Dermis blood vessel endothelial cell (primary cell): ENCODE measurements at regions not wholly inside any gene's neighbourhood (a gene's known extent, or its start where the extent isn't known, plus 50 kb on each side); places are given as distances from the start of the nearest gene placed in this dataset.
"Not testable (repeated sequence)": the region's sequence is repeated elsewhere in the genome, so short reads cannot be mapped to it uniquely, and the experiment has no call there.

Source experiments
- DNase-seq: peaks from one replicate; pipeline ENCODE4 v3.0.0; 2010

GRCh38 chr10:21463436-21463835 lies 62.0 kb downstream of the SKIDA1 start:
- no peak for DNase-seq

- DNase-seq, result no peak
Observed at GRCh38 chr10:21458126-21458871, 67.2 kb downstream of the SKIDA1 start.

- DNase-seq, result no peak
Observed at GRCh38 chr10:21456160-21456559, 69.3 kb downstream of the SKIDA1 start.

- DNase-seq, result no peak
Observed at GRCh38 chr10:21452203-21452602, 73.3 kb downstream of the SKIDA1 start.

GRCh38 chr10:21449288-21449966 lies 76.1 kb downstream of the SKIDA1 start:
- DNase-seq, result no peak

GRCh38 chr10:21445163-21445562 lies 80.3 kb downstream of the SKIDA1 start:
- no peak for DNase-seq

GRCh38 chr10:21441625-21442024 lies 83.9 kb downstream of the SKIDA1 start:
- DNase-seq, result no peak

- DNase-seq, result not testable (repeated sequence)
Observed at GRCh38 chr10:21438914-21439313, 86.6 kb downstream of the SKIDA1 start.

GRCh38 chr10:21437770-21438382 lies 87.6 kb downstream of the SKIDA1 start:
- no peak for DNase-seq

- no peak for DNase-seq
Observed at GRCh38 chr10:21432266-21432665, 93.2 kb downstream of the SKIDA1 start.

GRCh38 chr10:21431799-21432198 lies 93.7 kb downstream of the SKIDA1 start:
- no peak for DNase-seq

- peak; percentile 20 for DNase-seq
Observed at GRCh38 chr10:21427804-21428481, 97.5 kb downstream of the SKIDA1 start.

- DNase-seq, result no peak
Observed at GRCh38 chr10:21424459-21424861, 101.0 kb downstream of the SKIDA1 start.

GRCh38 chr10:21423850-21424249 lies 101.6 kb downstream of the SKIDA1 start:
- no peak for DNase-seq

GRCh38 chr10:21423338-21423737 lies 102.1 kb downstream of the SKIDA1 start:
- no peak for DNase-seq

- DNase-seq, result no peak
Observed at GRCh38 chr10:21421794-21422193, 103.7 kb downstream of the SKIDA1 start.

GRCh38 chr10:21421016-21421415 lies 104.5 kb downstream of the SKIDA1 start:
- DNase-seq, result no peak

GRCh38 chr10:21418981-21419576 lies 106.4 kb downstream of the SKIDA1 start:
- DNase-seq, result not testable (repeated sequence)

GRCh38 chr10:21417172-21417712 lies 108.2 kb downstream of the SKIDA1 start:
- DNase-seq, result no peak

- DNase-seq, result no peak
Observed at GRCh38 chr10:21413680-21414079, 111.8 kb downstream of the SKIDA1 start.

GRCh38 chr10:21413268-21413667 lies 112.2 kb downstream of the SKIDA1 start:
- peak; percentile 50 for DNase-seq

- DNase-seq, result peak; percentile 54
Observed at GRCh38 chr10:21406595-21407193, 118.8 kb downstream of the SKIDA1 start.
